HG03457 (cell line): ENCODE measurements at regions not wholly inside any gene's neighbourhood (a gene's known extent, or its start where the extent isn't known, plus 50 kb on each side); places are given as distances from the start of the nearest gene placed in this dataset.
"Not testable (repeated sequence)": the region's sequence is repeated elsewhere in the genome, so short reads cannot be mapped to it uniquely, and the experiment has no call there.

Source experiments
- ATAC-seq: cut with Tn5 transposase; IDR thresholded peaks from one replicate; pipeline ENCODE4 v1.9.1; 2021; ENCODE audit warnings: moderate number of reproducible peaks; ENCODE audit not compliant: unreplicated experiment

GRCh38 chr20:47843886-47844567 lies 58.7 kb upstream of the SULF2 start:
- no peak for ATAC-seq

DNA sequence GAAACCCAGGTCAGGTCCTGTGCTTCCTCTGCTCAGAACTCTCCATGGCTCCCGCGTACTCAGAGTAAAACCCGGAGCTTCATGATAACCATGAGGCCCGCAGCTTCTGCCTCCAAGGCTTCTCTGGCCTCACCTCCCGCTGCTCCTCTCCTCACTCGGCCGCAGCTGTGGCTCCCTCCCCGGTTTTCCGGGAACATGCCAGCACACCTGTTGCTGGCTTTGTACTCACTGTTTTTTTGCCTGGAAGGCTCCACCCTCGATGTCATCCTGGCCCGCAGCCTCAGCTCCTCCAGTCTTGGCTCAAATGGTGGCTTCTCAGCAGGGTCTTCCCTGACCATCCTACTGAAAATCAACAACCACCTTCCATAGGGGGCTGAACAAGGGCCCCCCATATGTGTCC lies 57.7 kb upstream of the SULF2 start:
- not testable (repeated sequence) for ATAC-seq

- not testable (repeated sequence) for ATAC-seq
Measured at GRCh38 chr20:47842004-47842403, 56.7 kb upstream of the SULF2 start.

DNA sequence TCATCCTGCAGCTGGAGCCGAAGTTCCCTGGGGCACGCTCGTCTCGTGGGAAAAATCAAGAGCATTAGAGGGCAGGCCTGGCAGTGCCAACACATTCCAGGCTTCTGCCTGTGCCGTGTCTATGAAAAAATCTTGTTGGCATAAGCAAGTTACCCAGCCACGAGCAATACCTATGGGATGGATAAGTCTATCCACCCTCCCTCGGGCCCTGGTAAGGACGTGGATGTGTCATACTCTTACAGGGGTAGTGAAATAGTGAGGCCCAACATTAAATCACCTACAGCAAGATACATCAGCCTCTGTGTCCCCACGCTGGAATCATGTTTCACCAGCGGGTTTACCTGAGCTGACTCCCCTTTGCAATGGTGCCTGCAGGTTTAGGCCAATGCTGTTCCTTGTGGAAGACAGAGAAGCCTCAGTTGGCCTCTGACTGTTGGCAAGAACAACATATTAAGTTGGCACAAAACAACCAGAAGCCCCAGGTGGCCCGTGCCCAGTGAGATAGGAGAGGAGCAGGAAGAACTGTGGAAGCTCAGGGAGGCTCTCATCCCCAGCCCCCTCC lies 51.1 kb upstream of the SULF2 start:
- not testable (repeated sequence) for ATAC-seq
